Fibroblast of lung (primary cell): ENCODE measurements at regions not wholly inside any gene's neighbourhood (a gene's known extent, or its start where the extent isn't known, plus 50 kb on each side); places are given as distances from the start of the nearest gene placed in this dataset.

ENCODE experiments used
- CTCF ChIP-seq, 2 donors: IDR thresholded peaks in 1 of 2; conservative IDR thresholded peaks in 1 of 2; 1 replicate in 1 of 2; 2 replicates in 1 of 2; pipeline ENCODE4 v1.5.1; 2011 to 2012; ENCODE audit warnings: low read length in 2 of 2, control low read depth in 1 of 2, inconsistent platforms in 1 of 2, low read depth in 1 of 2, mild to moderate bottlenecking in 1 of 2
- EZH2 ChIP-seq: IDR thresholded peaks from 2 replicates; pipeline ENCODE4 v1.5.1; 2012; ENCODE audit warnings: low read length, control low read depth, mild to moderate bottlenecking; ENCODE audit errors: missing control alignments

GRCh38 chr11:119912229-119912628, 183.2 kb upstream of the NECTIN1 start:
- no peak for TF ChIP-seq CTCF (conservative IDR thresholded peaks at IDR 0.05 in 1 of 2, IDR thresholded peaks at IDR 0.05 in 1 of 2; ENCODE audit: low read depth in 1 of 2, low read length in 2 of 2)
- TF ChIP-seq EZH2, result no peak
